Activated CD8-positive, alpha-beta memory T cell treated with anti-CD3 and anti-CD28 coated beads for 36 hours (primary cell): ENCODE measurements at regions not wholly inside any gene's neighbourhood (a gene's known extent, or its start where the extent isn't known, plus 50 kb on each side); places are given as distances from the start of the nearest gene placed in this dataset.

Source experiments
- CTCF ChIA-PET: fragments of 350-600 bp; sonication (Branson Sonifier 250); formaldehyde crosslinking; loops from one replicate; lab custom pipeline; 2021; ENCODE audit warnings: antibody characterized with exemption; lab: Charles Lee
- POLR2A ChIA-PET: fragments of 350-600 bp; sonication (Branson Sonifier 250); formaldehyde crosslinking; loops from one replicate; lab custom pipeline; 2021; ENCODE audit warnings: antibody characterized with exemption; lab: Charles Lee

GRCh38 chr3:55165704-55166405, 238.0 kb upstream of the LRTM1 start:
- POLR2A ChIA-PET: no interaction called here
- CTCF ChIA-PET: interaction anchor here (1.3 kb wide), 1 partner anchor 15 kb away, joined by 3 read pairs; no protein-coding TSS in a partner anchor

- ChIA-PET CTCF (interaction anchor here (1.3 kb wide), 1 partner anchor 16 kb away, joined by 3 read pairs; no protein-coding TSS in a partner anchor), POLR2A (no interaction called here)
Measured at GRCh38 chr3:55165278-55165677, 237.4 kb upstream of the LRTM1 start.

GRCh38 chr3:55164876-55165275, 237.0 kb upstream of the LRTM1 start:
- ChIA-PET CTCF (interaction anchor here (1.3 kb wide), 1 partner anchor 16 kb away, joined by 3 read pairs; no protein-coding TSS in a partner anchor), POLR2A (no interaction called here)

GRCh38 chr3:55164191-55164590, 236.3 kb upstream of the LRTM1 start:
- ChIA-PET POLR2A (no interaction called here), CTCF (no interaction called here)

- POLR2A ChIA-PET: no interaction called here
- CTCF ChIA-PET: no interaction called here
Measured at GRCh38 chr3:55163421-55163820, 235.6 kb upstream of the LRTM1 start.

GRCh38 chr3:55162031-55162795, 234.4 kb upstream of the LRTM1 start:
- ChIA-PET POLR2A (no interaction called here), CTCF (no interaction called here)

- POLR2A ChIA-PET: no interaction called here
- CTCF ChIA-PET: no interaction called here
Measured at GRCh38 chr3:55161231-55161630, 233.4 kb upstream of the LRTM1 start.

GRCh38 chr3:55160241-55160983, 232.6 kb upstream of the LRTM1 start:
- CTCF ChIA-PET: no interaction called here
- POLR2A ChIA-PET: no interaction called here

GRCh38 chr3:55159711-55160110, 231.9 kb upstream of the LRTM1 start:
- POLR2A ChIA-PET: no interaction called here
- CTCF ChIA-PET: no interaction called here

- ChIA-PET POLR2A (no interaction called here), CTCF (no interaction called here)
Measured at GRCh38 chr3:55159016-55159415, 231.2 kb upstream of the LRTM1 start.

- CTCF ChIA-PET: no interaction called here
- POLR2A ChIA-PET: no interaction called here
Measured at GRCh38 chr3:55158345-55158744, 230.5 kb upstream of the LRTM1 start.

- POLR2A ChIA-PET: no interaction called here
Measured at GRCh38 chr3:55157731-55158130, 229.9 kb upstream of the LRTM1 start.

GRCh38 chr3:55156851-55157650, 229.2 kb upstream of the LRTM1 start:
- POLR2A ChIA-PET: no interaction called here
- CTCF ChIA-PET: no interaction called here

More at GRCh38 chr3:55157731-55158130, 229.9 kb upstream of the LRTM1 start:
- CTCF ChIA-PET: no interaction called here

GRCh38 chr3:55147856-55148720, 220.2 kb upstream of the LRTM1 start:
- ChIA-PET POLR2A (no interaction called here), CTCF (no interaction called here)

- ChIA-PET CTCF (no interaction called here), POLR2A (no interaction called here)
Measured at GRCh38 chr3:55147406-55147805, 219.5 kb upstream of the LRTM1 start.

GRCh38 chr3:55146216-55146615, 218.4 kb upstream of the LRTM1 start:
- CTCF ChIA-PET: no interaction called here
- POLR2A ChIA-PET: no interaction called here

- POLR2A ChIA-PET: no interaction called here
Measured at GRCh38 chr3:55144015-55144673, 216.3 kb upstream of the LRTM1 start.

GRCh38 chr3:55143336-55143735, 215.5 kb upstream of the LRTM1 start:
- POLR2A ChIA-PET: no interaction called here

More at GRCh38 chr3:55144015-55144673, 216.3 kb upstream of the LRTM1 start:
- CTCF ChIA-PET: no interaction called here

More at GRCh38 chr3:55143336-55143735, 215.5 kb upstream of the LRTM1 start:
- CTCF ChIA-PET: no interaction called here
